PC-9 (cell line): ENCODE measurements at regions not wholly inside any gene's neighbourhood (a gene's known extent, or its start where the extent isn't known, plus 50 kb on each side); places are given as distances from the start of the nearest gene placed in this dataset.

Source experiments
- EZH2 ChIP-seq: fragments of 200-600 bp; sonication (generic); IDR thresholded peaks from 2 replicates; pipeline ENCODE4 v1.8.0; 2017; ENCODE audit warnings: antibody characterized with exemption, low read depth
- TF ChIP-seq, protein P1 (sequence below): fragments of 200-600 bp; sonication (generic); conservative IDR thresholded peaks from 2 replicates; pipeline ENCODE4 v1.6.1; 2017; ENCODE audit warnings: mixed run types, antibody characterized with exemption, mild to moderate bottlenecking, moderate library complexity

DNA sequence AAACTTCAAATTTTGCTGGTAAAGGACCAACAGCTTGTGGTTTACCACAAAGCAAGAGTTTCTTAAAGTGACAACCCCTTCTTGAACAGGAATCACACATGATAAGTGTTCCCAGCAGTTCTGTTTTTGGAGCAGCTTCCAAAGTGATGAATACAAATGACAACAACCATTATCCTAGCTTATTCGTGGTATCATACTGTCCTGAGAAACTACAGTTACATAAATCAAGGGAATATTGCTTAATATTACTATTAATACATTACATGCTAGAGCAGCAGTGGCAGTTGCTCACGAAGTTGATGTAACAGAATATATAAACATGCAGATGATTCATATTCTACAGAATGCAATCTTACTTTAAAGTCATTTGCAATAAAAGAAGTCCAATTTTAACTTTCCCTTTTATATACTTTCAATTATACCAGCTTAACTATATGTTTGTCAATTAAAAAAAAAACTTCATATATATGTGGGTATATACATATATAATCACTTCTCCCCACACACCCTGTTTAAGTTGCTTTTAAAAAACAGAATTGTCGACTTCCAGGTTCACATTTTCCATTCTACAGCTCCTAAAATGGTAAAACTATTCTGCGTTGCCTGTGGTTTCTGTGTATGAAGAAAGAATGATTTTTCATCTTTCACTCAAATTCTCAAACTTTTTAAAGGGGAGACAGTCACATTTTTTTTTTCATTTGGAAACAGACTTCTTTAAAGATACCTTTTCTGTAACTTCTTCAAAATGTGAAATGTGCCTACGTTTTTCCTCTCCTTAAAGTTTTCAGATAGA lies 713.6 kb downstream of the TDRD15 start:
- TF ChIP-seq, protein P1, sequence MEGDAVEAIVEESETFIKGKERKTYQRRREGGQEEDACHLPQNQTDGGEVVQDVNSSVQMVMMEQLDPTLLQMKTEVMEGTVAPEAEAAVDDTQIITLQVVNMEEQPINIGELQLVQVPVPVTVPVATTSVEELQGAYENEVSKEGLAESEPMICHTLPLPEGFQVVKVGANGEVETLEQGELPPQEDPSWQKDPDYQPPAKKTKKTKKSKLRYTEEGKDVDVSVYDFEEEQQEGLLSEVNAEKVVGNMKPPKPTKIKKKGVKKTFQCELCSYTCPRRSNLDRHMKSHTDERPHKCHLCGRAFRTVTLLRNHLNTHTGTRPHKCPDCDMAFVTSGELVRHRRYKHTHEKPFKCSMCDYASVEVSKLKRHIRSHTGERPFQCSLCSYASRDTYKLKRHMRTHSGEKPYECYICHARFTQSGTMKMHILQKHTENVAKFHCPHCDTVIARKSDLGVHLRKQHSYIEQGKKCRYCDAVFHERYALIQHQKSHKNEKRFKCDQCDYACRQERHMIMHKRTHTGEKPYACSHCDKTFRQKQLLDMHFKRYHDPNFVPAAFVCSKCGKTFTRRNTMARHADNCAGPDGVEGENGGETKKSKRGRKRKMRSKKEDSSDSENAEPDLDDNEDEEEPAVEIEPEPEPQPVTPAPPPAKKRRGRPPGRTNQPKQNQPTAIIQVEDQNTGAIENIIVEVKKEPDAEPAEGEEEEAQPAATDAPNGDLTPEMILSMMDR, result no peak
- TF ChIP-seq EZH2, result no peak
